ENCODE measurements at regions not wholly inside any gene's neighbourhood (a gene's known extent, or its start where the extent isn't known, plus 50 kb on each side); places are given as distances from the start of the nearest gene placed in this dataset.

DNA sequence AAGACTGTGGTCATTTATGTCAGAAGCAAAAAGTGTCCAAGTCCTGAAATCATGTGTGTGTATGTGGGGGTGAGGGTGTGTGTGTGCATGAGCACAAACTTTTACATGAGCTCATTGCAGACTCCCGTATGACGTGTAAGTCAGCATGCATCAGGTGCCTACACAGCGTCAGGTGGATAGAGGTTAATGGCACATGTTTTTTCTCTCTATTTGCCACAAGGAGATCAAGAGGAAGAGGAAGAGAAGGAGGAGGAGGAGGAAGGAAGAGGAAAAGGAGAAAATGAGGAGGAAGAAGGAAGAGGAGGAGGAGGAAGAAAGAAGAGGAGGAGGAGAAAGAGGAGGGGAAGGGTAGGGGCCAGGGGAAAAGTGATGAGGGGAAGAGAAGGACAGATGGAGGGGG is 178.0 kb upstream of the DYNLRB2 start (continued):
- TF ChIP-seq, protein P1, sequence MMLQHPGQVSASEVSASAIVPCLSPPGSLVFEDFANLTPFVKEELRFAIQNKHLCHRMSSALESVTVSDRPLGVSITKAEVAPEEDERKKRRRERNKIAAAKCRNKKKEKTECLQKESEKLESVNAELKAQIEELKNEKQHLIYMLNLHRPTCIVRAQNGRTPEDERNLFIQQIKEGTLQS (CRISPR knock-in tag; conservative IDR thresholded peaks at IDR 0.05) = no peak
- TF ChIP-seq ATF6 (CRISPR knock-in tag; IDR thresholded peaks at IDR 0.05) (no peak), ZNF219 (CRISPR knock-in tag; IDR thresholded peaks at IDR 0.05; ENCODE audit: borderline replicate concordance) (no peak), NFATC4 (CRISPR knock-in tag; IDR thresholded peaks at IDR 0.05) (no peak), ZNF423 (CRISPR knock-in tag; IDR thresholded peaks at IDR 0.05) (no peak)

GRCh38 chr16:80356365-80356764 is 184.4 kb upstream of the DYNLRB2 start:
- Mint-ChIP-seq H3K27me3 (ENCODE audit: low read depth) (no peaks in the 10 kb centered on the region; the same call in 1 of the 2 replicates), H3K9me3 (peaks cover 3% of the 10 kb centered on the region; the same call in 1 of the 2 replicates), H3K4me3 (no peak overlapping the region), H3K4me1 (no peaks in the 10 kb centered on the region), H3K27ac (no peak overlapping the region), H3K36me3 (no peaks in the 10 kb centered on the region)
- TF ChIP-seq, protein P2, sequence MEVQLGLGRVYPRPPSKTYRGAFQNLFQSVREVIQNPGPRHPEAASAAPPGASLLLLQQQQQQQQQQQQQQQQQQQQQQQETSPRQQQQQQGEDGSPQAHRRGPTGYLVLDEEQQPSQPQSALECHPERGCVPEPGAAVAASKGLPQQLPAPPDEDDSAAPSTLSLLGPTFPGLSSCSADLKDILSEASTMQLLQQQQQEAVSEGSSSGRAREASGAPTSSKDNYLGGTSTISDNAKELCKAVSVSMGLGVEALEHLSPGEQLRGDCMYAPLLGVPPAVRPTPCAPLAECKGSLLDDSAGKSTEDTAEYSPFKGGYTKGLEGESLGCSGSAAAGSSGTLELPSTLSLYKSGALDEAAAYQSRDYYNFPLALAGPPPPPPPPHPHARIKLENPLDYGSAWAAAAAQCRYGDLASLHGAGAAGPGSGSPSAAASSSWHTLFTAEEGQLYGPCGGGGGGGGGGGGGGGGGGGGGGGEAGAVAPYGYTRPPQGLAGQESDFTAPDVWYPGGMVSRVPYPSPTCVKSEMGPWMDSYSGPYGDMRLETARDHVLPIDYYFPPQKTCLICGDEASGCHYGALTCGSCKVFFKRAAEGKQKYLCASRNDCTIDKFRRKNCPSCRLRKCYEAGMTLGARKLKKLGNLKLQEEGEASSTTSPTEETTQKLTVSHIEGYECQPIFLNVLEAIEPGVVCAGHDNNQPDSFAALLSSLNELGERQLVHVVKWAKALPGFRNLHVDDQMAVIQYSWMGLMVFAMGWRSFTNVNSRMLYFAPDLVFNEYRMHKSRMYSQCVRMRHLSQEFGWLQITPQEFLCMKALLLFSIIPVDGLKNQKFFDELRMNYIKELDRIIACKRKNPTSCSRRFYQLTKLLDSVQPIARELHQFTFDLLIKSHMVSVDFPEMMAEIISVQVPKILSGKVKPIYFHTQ (CRISPR knock-in tag; IDR thresholded peaks at IDR 0.05) = no peak
- TF ChIP-seq ETV6 (CRISPR knock-in tag; IDR thresholded peaks at IDR 0.05) = no peak
- TF ChIP-seq, protein P3, sequence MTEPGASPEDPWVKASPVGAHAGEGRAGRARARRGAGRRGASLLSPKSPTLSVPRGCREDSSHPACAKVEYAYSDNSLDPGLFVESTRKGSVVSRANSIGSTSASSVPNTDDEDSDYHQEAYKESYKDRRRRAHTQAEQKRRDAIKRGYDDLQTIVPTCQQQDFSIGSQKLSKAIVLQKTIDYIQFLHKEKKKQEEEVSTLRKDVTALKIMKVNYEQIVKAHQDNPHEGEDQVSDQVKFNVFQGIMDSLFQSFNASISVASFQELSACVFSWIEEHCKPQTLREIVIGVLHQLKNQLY (CRISPR knock-in tag; IDR thresholded peaks at IDR 0.05) = no peak
- no peak for TF ChIP-seq IRF2 (CRISPR knock-in tag; IDR thresholded peaks at IDR 0.05; ENCODE audit: borderline replicate concordance, low read depth)
- no peak for TF ChIP-seq ATF1 (CRISPR knock-in tag; IDR thresholded peaks at IDR 0.05)
- no peak for TF ChIP-seq ZBTB21 (CRISPR knock-in tag; IDR thresholded peaks at IDR 0.05; ENCODE audit: borderline replicate concordance)
- TF ChIP-seq TCF7 (CRISPR knock-in tag; IDR thresholded peaks at IDR 0.05; ENCODE audit: low read depth) = no peak
- TF ChIP-seq SMAD4 (CRISPR knock-in tag; IDR thresholded peaks at IDR 0.05) = no peak
- no peak for TF ChIP-seq ZNF138 (CRISPR knock-in tag; conservative IDR thresholded peaks at IDR 0.05)
- no peak for TF ChIP-seq RORB (CRISPR knock-in tag; IDR thresholded peaks at IDR 0.05)
- POLR2A ChIA-PET = no interaction called here
- CTCF ChIA-PET = no interaction called here
- ATAC-seq (no peak), DNase-seq (ENCODE audit: low spot score) (no peak)

- Mint-ChIP-seq H3K27ac (no peak overlapping the region), H3K36me3 (no peaks in the 10 kb centered on the region), H3K4me1 (no peaks in the 10 kb centered on the region), H3K4me3 (no peak overlapping the region), H3K27me3 (ENCODE audit: low read depth) (no peaks in the 10 kb centered on the region; the same call in 1 of the 2 replicates), H3K9me3 (peaks cover 3% of the 10 kb centered on the region; the same call in 1 of the 2 replicates)
- ChIA-PET CTCF (interaction anchor here (0.6 kb wide), 1 partner anchor 538 kb away, joined by 3 read pairs; no protein-coding TSS in a partner anchor), POLR2A (no interaction called here)
- ATAC-seq (no peak), DNase-seq (ENCODE audit: low spot score) (no peak)
- TF ChIP-seq SP1 (CRISPR knock-in tag; conservative IDR thresholded peaks at IDR 0.05) (no peak), SOX15 (CRISPR knock-in tag; IDR thresholded peaks at IDR 0.05) (no peak), NFYB (CRISPR knock-in tag; conservative IDR thresholded peaks at IDR 0.05; ENCODE audit: low read depth) (no peak), ZNF138 (CRISPR knock-in tag; conservative IDR thresholded peaks at IDR 0.05) (no peak), ELF4 (CRISPR knock-in tag; IDR thresholded peaks at IDR 0.05; ENCODE audit: low read depth) (no peak), GABPB1 (CRISPR knock-in tag; IDR thresholded peaks at IDR 0.05) (no peak)
- TF ChIP-seq, protein P4, sequence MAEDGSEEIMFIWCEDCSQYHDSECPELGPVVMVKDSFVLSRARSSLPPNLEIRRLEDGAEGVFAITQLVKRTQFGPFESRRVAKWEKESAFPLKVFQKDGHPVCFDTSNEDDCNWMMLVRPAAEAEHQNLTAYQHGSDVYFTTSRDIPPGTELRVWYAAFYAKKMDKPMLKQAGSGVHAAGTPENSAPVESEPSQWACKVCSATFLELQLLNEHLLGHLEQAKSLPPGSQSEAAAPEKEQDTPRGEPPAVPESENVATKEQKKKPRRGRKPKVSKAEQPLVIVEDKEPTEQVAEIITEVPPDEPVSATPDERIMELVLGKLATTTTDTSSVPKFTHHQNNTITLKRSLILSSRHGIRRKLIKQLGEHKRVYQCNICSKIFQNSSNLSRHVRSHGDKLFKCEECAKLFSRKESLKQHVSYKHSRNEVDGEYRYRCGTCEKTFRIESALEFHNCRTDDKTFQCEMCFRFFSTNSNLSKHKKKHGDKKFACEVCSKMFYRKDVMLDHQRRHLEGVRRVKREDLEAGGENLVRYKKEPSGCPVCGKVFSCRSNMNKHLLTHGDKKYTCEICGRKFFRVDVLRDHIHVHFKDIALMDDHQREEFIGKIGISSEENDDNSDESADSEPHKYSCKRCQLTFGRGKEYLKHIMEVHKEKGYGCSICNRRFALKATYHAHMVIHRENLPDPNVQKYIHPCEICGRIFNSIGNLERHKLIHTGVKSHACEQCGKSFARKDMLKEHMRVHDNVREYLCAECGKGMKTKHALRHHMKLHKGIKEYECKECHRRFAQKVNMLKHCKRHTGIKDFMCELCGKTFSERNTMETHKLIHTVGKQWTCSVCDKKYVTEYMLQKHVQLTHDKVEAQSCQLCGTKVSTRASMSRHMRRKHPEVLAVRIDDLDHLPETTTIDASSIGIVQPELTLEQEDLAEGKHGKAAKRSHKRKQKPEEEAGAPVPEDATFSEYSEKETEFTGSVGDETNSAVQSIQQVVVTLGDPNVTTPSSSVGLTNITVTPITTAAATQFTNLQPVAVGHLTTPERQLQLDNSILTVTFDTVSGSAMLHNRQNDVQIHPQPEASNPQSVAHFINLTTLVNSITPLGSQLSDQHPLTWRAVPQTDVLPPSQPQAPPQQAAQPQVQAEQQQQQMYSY (CRISPR knock-in tag; IDR thresholded peaks at IDR 0.05) = no peak
- TF ChIP-seq, protein P5, sequence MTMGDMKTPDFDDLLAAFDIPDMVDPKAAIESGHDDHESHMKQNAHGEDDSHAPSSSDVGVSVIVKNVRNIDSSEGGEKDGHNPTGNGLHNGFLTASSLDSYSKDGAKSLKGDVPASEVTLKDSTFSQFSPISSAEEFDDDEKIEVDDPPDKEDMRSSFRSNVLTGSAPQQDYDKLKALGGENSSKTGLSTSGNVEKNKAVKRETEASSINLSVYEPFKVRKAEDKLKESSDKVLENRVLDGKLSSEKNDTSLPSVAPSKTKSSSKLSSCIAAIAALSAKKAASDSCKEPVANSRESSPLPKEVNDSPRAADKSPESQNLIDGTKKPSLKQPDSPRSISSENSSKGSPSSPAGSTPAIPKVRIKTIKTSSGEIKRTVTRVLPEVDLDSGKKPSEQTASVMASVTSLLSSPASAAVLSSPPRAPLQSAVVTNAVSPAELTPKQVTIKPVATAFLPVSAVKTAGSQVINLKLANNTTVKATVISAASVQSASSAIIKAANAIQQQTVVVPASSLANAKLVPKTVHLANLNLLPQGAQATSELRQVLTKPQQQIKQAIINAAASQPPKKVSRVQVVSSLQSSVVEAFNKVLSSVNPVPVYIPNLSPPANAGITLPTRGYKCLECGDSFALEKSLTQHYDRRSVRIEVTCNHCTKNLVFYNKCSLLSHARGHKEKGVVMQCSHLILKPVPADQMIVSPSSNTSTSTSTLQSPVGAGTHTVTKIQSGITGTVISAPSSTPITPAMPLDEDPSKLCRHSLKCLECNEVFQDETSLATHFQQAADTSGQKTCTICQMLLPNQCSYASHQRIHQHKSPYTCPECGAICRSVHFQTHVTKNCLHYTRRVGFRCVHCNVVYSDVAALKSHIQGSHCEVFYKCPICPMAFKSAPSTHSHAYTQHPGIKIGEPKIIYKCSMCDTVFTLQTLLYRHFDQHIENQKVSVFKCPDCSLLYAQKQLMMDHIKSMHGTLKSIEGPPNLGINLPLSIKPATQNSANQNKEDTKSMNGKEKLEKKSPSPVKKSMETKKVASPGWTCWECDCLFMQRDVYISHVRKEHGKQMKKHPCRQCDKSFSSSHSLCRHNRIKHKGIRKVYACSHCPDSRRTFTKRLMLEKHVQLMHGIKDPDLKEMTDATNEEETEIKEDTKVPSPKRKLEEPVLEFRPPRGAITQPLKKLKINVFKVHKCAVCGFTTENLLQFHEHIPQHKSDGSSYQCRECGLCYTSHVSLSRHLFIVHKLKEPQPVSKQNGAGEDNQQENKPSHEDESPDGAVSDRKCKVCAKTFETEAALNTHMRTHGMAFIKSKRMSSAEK (CRISPR knock-in tag; IDR thresholded peaks at IDR 0.05; ENCODE audit: borderline replicate concordance) = no peak
Observed at GRCh38 chr16:80355335-80355734, 185.5 kb upstream of the DYNLRB2 start.

Data from WTC11 (cell line).